Osteoblast (primary cell): ENCODE measurements at regions not wholly inside any gene's neighbourhood (a gene's known extent, or its start where the extent isn't known, plus 50 kb on each side); places are given as distances from the start of the nearest gene placed in this dataset.

Experiments
- DNase-seq: peaks from one replicate; pipeline ENCODE4 v3.0.0; 2011; ENCODE audit warnings: low spot score, mixed read lengths; ENCODE audit not compliant: insufficient read length; ENCODE audit errors: missing footprints
- H2AFZ ChIP-seq: 2 replicates; pipeline ENCODE4 v1.6.0; 2011; ENCODE audit warnings: mild to moderate bottlenecking, low read length
- H3K27ac ChIP-seq: 2 replicates; pipeline ENCODE4 v1.5.1; 2011; ENCODE audit warnings: mild to moderate bottlenecking, low read depth, low read length, moderate library complexity
- H3K27me3 ChIP-seq: 2 replicates; pipeline ENCODE4 v1.6.0; 2012; ENCODE audit warnings: mild to moderate bottlenecking, control low read depth, inconsistent platforms, low read length, moderate library complexity; ENCODE audit not compliant: insufficient read depth
- H3K36me3 ChIP-seq: 2 replicates; pipeline ENCODE4 v1.5.1; 2011; ENCODE audit warnings: mild to moderate bottlenecking, low read length, control low read depth, moderate library complexity; ENCODE audit not compliant: insufficient read depth
- H3K4me1 ChIP-seq: 2 replicates; pipeline ENCODE4 v1.5.1; 2011; ENCODE audit warnings: mild to moderate bottlenecking, low read length, control low read depth, moderate library complexity; ENCODE audit not compliant: insufficient read depth
- H3K4me2 ChIP-seq: 2 replicates; pipeline ENCODE4 v1.6.0; 2011; ENCODE audit warnings: mild to moderate bottlenecking, low read length; ENCODE audit not compliant: insufficient read depth
- H3K4me3 ChIP-seq: fragments of 200-600 bp; sonication (generic); 3 replicates; pipeline ENCODE4 v1.5.1; 2012; ENCODE audit warnings: mild to moderate bottlenecking, low read length, inconsistent platforms; ENCODE audit not compliant: insufficient read depth
- H3K79me2 ChIP-seq: 2 replicates; pipeline ENCODE4 v1.6.0; 2012; ENCODE audit warnings: mild to moderate bottlenecking, low read length, control low read depth, inconsistent platforms; ENCODE audit not compliant: insufficient read depth
- H3K9me3 ChIP-seq: 2 replicates; pipeline ENCODE4 v1.5.1; 2011; ENCODE audit warnings: low read depth, low read length, control low read depth
- H4K20me1 ChIP-seq: 2 replicates; pipeline ENCODE4 v1.6.0; 2012; ENCODE audit warnings: mild to moderate bottlenecking, low read length, control low read depth; ENCODE audit not compliant: insufficient read depth
- TF ChIP-seq, protein P1 (sequence below): IDR thresholded peaks from 2 replicates; pipeline ENCODE4 v1.5.1; 2011; ENCODE audit warnings: mild to moderate bottlenecking, low read depth, low read length, moderate library complexity; ENCODE audit errors: extremely low read depth

DNA sequence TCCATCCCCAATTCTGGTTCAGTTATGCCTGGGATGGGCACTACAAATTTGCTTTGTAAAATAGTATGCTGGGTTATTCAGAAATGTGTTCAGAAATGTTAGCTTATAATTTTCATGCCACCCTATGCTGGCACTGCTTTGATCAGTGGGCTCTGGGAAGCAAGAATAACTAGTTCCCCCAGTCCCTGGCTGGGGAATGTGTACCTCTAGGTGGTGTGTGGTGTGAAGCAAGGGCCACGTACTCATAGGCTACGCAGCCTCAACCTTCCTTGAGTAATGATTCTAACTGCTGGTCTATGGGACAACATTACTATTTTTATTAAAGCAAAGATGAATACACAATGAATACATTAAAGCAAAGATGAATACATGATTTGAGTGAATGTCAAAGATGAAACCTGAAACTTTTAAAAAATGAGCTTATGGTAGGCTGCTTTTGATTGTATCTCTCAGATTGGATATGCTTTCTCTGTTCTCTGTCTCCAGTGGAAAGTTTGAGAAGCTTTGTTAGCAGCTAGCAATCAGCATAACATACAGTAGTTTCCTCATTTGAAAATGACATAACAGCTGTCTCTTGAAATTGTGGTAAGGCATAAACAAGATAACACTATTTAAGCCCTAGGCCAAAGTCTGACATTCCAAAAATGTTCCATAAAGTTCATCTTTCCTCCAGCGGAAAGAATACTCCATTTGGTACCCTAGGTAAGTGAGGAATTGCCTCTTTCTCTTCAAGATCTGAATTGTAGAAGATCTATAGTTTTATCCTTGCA, 174.7 kb upstream of the NFIB start:
- DNase-seq, result no peak
- no peaks in the 10 kb centered on the region for H3K79me2 ChIP-seq
- no peaks in the 10 kb centered on the region for H3K9me3 ChIP-seq
- no peaks in the 10 kb centered on the region for H3K36me3 ChIP-seq
- no peaks in the 10 kb centered on the region for H4K20me1 ChIP-seq
- H2AFZ ChIP-seq, result no peak overlapping the region
- TF ChIP-seq, protein P1, sequence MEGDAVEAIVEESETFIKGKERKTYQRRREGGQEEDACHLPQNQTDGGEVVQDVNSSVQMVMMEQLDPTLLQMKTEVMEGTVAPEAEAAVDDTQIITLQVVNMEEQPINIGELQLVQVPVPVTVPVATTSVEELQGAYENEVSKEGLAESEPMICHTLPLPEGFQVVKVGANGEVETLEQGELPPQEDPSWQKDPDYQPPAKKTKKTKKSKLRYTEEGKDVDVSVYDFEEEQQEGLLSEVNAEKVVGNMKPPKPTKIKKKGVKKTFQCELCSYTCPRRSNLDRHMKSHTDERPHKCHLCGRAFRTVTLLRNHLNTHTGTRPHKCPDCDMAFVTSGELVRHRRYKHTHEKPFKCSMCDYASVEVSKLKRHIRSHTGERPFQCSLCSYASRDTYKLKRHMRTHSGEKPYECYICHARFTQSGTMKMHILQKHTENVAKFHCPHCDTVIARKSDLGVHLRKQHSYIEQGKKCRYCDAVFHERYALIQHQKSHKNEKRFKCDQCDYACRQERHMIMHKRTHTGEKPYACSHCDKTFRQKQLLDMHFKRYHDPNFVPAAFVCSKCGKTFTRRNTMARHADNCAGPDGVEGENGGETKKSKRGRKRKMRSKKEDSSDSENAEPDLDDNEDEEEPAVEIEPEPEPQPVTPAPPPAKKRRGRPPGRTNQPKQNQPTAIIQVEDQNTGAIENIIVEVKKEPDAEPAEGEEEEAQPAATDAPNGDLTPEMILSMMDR, result no peak
- H3K27me3 ChIP-seq, result no peaks in the 10 kb centered on the region
- H3K4me2 ChIP-seq, result no peak overlapping the region
- no peaks in the 10 kb centered on the region for H3K4me1 ChIP-seq
- no peak overlapping the region for H3K27ac ChIP-seq
- no peak overlapping the region for H3K4me3 ChIP-seq

DNA sequence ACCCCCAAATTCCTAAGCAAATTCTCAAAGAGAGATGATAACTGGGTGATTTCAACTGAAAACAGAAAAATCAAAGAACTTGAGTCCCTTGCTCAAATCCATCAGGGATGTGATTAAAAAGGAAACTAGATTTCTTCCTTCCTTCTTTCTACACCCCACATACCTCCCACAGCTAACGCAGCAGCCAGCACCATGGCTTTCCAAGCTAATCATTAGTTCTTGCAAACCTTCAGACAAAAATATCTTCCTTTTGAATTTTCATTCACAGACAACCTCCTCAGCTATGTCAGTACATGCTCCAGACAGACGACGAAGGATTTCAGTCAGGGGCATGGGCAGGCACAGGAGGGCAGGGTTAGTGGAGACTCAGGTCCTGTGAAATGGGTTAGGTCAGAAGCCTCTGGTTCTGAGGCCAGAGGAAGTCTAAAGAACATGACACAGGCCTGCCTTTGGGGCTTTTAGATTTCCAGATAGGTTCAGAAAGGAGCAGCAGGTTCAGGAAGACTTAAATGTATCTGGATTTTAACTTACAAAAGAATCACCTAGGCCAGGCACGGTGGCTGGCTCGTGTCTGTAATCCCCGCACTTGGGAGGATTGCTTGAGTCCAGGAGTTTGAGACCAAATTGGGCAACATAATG, 173.7 kb upstream of the NFIB start:
- DNase-seq, result no peak
- Histone ChIP-seq H3K4me2 (no peak overlapping the region), H3K27ac (no peak overlapping the region), H3K36me3 (no peaks in the 10 kb centered on the region), H3K79me2 (no peaks in the 10 kb centered on the region), H3K9me3 (no peaks in the 10 kb centered on the region), H3K4me3 (no peak overlapping the region), H3K27me3 (no peaks in the 10 kb centered on the region), H4K20me1 (no peaks in the 10 kb centered on the region), H2AFZ (no peak overlapping the region), H3K4me1 (no peaks in the 10 kb centered on the region)
- TF ChIP-seq, protein P1, result no peak

DNA sequence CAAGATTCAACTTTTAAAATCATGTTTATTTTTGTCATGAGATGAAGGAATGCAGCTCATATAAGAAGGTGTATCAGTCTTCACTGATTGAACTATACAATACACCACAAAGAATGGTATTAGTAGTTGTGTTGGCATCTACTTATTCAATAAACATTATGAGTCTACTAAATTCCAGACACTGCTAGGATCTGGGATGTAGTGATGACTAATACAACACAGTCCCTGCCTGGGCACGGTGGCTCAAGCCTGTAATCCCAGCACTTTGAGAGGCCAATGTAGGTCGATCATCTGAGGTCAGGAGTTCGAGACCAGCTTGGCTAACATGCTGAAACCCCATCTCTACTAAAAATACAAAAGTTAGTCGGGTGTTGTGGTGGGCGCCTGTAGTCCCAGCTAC, 171.4 kb upstream of the NFIB start:
- Histone ChIP-seq H3K4me2 (no peak overlapping the region), H2AFZ (no peak overlapping the region)

DNA sequence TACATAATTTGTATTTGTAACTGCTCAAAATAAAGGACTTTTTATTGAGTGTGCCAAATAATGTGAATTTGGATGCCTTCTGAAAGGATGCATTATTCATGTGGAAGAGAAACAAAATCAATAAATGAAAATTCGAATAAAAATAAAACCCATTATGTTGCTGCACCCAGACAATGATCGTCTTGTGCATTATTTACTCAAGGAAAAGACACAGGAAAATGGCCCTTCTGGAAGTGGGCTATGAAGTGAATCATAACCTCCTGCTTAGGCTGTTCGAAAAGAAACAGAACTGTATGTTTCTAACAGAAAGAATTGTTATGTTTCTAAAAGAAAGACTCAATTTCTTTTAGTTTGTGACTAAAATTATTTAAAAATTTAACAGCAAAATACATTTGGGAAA, 168.9 kb upstream of the NFIB start:
- DNase-seq, result no peak
- H3K36me3 ChIP-seq, result no peaks in the 10 kb centered on the region
- H3K27me3 ChIP-seq, result no peaks in the 10 kb centered on the region
- H3K27ac ChIP-seq, result no peak overlapping the region
- no peaks in the 10 kb centered on the region for H3K9me3 ChIP-seq
- no peaks in the 10 kb centered on the region for H4K20me1 ChIP-seq
- H2AFZ ChIP-seq, result no peak overlapping the region
- H3K4me1 ChIP-seq, result no peaks in the 10 kb centered on the region
- no peak overlapping the region for H3K4me2 ChIP-seq
- no peaks in the 10 kb centered on the region for H3K79me2 ChIP-seq
- TF ChIP-seq, protein P1, result no peak
- no peak overlapping the region for H3K4me3 ChIP-seq

More for the DNA sequence above, 171.4 kb upstream of the NFIB start:
- H4K20me1 ChIP-seq, result no peaks in the 10 kb centered on the region
- H3K4me3 ChIP-seq, result no peak overlapping the region
- H3K27me3 ChIP-seq, result no peaks in the 10 kb centered on the region
- H3K27ac ChIP-seq, result no peak overlapping the region
- TF ChIP-seq, protein P1, result no peak
- no peaks in the 10 kb centered on the region for H3K9me3 ChIP-seq
- no peaks in the 10 kb centered on the region for H3K79me2 ChIP-seq
- no peaks in the 10 kb centered on the region for H3K4me1 ChIP-seq
- no peaks in the 10 kb centered on the region for H3K36me3 ChIP-seq
- DNase-seq, result no peak
